ENCODE measurements at regions not wholly inside any gene's neighbourhood (a gene's known extent, or its start where the extent isn't known, plus 50 kb on each side); places are given as distances from the start of the nearest gene placed in this dataset.

DNA sequence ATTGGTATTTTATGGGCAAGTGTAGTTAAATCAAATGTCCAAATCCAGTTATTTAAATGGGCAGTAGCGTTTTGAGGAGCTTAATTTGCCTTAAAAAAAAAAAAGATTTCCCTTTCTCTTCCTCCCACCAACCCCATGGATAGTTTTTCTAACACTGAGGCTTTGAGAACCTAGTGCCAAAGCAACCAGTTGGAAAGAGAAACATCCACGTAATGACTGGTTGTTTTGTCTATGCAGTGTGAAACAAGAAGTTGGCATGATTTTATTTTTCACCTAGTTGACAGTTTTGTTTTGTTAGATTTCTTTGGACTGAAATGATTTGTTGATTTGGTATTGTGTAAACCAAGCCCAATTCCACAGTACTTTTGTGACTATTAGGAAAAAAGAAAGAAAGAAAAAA is 170.0 kb downstream of the SOX2 start:
- TF ChIP-seq, protein P1, sequence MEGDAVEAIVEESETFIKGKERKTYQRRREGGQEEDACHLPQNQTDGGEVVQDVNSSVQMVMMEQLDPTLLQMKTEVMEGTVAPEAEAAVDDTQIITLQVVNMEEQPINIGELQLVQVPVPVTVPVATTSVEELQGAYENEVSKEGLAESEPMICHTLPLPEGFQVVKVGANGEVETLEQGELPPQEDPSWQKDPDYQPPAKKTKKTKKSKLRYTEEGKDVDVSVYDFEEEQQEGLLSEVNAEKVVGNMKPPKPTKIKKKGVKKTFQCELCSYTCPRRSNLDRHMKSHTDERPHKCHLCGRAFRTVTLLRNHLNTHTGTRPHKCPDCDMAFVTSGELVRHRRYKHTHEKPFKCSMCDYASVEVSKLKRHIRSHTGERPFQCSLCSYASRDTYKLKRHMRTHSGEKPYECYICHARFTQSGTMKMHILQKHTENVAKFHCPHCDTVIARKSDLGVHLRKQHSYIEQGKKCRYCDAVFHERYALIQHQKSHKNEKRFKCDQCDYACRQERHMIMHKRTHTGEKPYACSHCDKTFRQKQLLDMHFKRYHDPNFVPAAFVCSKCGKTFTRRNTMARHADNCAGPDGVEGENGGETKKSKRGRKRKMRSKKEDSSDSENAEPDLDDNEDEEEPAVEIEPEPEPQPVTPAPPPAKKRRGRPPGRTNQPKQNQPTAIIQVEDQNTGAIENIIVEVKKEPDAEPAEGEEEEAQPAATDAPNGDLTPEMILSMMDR (IDR thresholded peaks at IDR 0.05) = no peak
- no peak for TF ChIP-seq POLR2A (IDR thresholded peaks at IDR 0.05)

Measured in uterus (tissue), 2 donors.